ENCODE measurements at regions not wholly inside any gene's neighbourhood (a gene's known extent, or its start where the extent isn't known, plus 50 kb on each side); places are given as distances from the start of the nearest gene placed in this dataset.
"Not testable (repeated sequence)": the region's sequence is repeated elsewhere in the genome, so short reads cannot be mapped to it uniquely, and the experiment has no call there.

DNA sequence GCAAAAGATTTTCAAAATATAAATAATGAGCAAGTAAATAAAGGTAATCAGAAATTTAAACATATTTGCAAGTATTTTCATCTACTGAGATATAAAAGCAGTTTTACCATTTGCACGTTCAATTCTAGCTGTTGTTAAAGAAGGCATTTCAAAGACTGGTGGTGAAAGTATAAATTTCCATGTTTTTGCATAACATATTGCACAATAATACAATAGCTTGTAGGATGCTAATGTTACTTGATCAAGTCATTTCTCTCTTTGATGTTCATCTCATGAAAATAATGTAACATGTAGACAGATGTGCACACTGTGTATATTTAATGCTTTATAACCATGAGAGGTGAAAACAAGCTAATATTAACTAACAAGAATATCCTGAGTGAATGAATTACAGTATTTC is 651.9 kb downstream of the CDH9 start:
- no peak for DNase-seq

DNA sequence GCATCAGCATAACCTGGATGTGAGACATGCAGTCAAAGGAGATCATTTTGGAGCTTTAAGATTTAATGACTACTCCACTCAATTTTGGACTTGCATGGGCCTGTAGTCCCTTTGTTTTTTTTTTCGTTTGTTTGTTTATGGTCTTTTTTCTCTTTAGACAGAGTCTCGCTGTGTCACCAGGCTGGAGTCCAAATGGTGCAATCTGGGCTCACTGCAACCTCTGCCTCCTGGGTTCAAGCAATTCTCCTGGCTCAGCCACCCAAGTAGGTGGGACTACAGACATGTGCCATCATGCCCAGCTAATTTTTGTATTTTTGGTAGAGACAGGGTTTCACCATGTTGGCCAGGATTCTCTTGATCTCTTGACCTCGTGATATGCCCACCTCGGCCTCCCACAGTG is 673.8 kb downstream of the CDH9 start:
- not testable (repeated sequence) for DNase-seq

DNA sequence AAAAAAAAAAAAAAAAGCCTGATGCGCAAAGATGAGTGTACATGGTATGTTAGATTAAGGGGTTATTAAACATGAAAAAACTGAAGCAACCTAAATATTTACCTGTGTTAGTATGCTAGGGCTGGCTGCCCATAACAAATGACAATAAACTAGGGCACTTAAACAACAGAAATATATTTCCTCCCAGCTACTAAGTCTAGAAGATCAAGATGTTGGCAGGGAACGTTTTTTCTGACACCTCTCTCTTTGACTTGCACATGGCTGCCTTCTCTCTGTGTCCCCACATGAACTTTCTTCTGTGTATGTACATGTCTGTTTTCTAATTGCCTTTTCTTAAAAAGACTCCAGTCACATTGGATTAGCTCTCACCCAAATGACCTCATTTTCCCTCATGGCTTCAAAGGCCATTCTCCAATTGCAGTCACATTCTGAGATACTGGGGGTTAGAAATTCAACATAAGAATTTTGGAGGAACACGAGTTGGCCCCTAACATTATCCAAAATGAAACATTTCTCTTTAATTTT is 694.5 kb downstream of the CDH9 start:
- no peak for DNase-seq

DNA sequence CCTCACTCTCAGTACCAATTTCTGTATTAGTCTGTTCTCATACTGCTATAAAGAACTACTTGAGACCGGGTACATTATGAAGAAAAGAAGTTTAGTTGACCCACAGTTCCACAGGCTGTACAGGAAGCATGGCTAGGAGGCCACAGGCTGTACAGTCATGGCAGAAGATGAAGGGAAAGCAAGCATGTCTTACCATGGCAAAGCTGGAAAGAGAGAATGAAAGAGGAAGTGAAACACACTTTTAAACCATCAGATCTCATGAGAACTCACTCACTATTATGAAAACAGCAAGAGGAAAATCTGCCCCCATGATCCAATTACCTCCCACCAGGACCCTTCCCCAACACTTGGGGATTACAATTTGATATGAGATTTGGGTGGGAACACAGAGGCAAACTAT is 698.8 kb downstream of the CDH9 start:
- no peak for DNase-seq

DNA sequence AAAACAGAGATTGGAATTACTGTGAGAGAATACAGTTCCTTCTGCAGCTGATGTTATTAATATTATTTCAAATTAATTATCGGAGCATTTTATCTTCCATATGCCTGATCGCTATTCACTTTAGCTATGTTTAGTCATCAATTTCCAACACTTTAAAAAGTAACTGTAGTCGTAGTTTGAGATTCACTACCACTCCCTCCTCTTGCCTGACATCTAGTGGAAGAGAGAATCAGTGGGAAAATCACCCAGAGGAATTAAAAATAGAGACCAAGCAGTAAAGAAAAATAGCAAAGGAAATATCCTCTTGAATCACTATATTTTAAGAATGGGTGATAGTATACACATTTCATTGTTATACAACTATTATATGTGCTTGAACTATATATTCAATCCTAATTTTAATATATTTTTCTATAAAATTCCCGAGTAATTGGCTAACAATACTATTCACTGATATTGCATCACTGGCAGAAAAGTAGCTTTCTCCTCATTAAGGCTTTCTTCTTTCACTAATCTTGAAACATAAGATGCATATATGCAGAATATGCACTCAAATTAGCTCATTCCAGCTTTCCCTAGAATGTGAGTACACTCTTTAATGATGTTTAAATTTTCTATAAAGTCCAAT is 708.7 kb downstream of the CDH9 start:
- no peak for DNase-seq

DNA sequence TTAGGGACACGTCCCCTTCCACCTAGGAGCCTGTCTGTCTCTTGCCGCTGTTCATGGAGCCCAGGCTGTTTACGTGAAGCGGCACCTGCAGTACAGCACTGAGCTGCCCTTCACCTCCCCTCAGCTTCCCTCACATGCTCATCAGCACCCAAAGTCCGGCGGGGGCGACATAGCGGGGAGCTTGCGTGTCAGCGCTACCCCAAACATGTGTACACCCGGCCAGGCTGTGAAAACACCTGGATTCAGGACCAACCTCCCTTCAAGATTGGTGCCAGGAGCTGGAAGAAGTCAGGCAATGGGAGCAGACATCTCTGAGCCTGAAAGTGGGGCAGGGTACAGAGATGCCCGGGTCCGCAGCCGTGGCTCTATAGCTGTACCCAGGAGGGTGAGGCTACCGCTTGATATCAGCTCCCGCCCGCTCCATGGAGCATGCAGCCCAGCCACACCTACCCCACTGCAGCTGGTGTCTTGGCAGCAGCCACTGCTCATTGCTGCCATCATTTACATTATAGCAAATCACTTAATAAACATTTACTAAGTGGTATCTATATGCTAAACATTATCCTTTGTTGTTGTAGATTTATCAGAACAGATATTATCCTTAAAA is 712.1 kb downstream of the CDH9 start:
- DNase-seq: no peak

DNA sequence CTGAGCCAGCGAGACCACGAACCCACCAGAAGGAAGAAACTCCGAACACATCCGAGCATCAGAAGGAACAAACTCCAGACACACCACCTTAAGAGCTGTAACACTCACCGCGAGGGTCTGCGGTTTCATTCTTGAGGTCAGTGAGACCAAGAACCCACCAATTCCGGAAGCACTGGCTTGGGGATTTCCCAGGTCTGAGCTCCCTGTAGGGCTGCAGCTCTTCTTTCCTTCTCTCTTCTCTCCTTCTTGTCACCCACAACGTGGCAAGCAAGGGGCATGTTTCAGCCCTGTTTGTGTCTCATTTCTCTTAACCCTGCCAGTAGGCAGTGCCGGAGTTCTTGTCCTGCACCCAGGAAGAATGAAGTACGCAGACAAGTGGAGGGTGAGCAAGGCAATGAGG is 713.0 kb downstream of the CDH9 start:
- DNase-seq: not testable (repeated sequence)

DNA sequence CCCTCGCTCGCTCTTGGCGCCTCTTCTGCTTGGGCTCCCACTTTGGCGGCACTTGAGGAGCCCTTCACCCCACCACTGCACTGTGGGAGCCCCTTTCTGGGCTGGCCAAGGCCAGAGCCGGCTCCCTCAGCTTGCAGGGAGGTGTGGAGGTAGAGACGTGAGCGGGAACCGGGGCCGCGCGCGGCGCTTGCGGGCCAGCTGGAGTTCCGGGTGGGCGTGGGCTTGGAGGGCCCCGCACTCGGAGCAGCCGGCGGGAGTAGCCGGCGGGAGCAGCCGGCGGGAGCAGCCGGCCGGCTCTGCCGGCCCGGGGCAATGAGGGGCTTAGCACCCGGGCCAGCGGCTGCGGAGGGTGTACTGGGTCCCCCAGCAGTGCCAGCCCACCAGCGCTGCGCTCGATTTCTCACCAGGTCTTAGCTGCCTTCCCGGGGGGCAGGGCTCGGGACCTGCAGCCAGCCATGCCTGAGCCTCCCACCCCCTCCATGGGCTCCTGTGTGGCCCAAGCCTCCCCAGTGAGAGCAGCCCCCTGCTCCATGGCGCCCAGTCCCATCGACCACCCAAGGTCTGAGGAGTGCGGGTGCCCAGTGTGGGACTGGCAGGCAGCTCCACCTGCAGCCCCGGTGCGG is 714.0 kb downstream of the CDH9 start:
- not testable (repeated sequence) for DNase-seq

DNA sequence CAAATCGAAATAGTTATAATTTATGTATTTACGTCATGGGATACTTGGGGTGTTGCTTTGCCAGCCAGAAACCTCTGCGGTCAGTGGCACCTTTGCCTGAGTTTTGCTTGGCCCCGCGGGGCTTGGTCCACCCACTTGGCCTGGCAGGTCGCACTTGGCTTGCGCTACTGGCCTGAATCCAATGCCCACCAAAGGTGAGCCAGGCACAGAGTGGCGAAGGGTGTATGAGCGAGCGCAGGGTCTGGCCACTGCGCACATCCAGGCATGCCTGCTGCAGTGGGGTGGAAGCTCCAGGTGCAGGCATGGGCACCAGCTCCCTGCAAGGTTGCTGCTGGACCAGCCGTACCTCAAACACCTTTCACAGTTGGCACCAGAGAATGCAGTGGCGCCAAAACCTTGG is 714.6 kb downstream of the CDH9 start:
- DNase-seq: no peak

DNA sequence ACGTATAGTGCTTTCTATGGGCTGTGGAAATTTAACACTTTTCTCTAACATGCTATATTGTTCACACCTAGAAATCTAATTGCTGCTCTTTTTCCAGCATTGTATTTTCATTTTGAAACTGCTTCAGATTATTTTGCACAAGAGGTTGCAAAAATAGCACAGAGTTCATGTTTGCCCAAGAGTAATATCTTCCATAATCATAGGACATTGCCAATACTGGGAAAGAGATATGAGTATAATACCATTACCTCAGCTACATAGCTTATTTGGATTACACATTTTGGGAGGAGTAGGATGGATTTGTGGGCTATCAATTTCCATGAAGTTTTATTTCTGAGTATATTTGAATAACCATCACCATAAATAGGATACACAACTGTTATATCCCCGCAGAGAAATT is 717.1 kb downstream of the CDH9 start:
- no peak for DNase-seq

DNA sequence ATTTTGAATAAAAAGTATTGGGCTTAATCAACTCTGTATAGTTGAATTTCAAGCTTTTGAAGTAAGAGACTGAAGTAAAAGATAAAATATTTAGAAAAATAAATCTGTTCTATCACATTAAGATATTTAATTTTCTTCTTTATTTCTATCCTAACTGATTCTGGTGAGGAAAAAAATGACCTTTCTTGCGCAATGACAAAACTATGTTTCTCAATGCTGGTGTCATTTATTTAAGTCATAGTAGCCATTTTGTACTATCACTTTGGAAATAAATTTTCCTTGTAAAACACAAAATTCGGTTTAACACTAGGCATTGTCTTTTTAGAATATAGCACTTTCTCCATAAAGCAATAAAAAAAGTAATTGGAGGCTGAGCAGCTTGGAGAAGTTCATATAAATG is 728.0 kb downstream of the CDH9 start:
- DNase-seq: no peak

DNA sequence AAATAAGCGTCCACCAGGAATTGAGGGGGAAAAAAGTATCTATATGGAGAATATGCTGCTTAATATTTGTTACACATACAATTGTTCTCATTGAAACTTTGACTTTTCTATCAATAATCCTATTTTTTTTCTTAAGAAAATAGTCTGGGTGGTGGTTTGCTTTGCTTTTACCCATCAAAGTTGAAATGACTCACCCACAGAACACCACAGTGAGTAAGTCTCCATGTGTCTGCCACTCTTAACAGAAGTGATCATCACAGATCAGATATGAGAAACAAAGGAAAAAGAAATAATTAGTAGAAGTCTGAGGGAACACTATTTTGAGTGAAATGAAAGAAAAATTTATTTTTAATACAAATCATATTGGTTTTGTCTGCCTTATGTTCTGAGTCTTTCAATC is 742.8 kb downstream of the CDH9 start:
- DNase-seq: no peak

DNA sequence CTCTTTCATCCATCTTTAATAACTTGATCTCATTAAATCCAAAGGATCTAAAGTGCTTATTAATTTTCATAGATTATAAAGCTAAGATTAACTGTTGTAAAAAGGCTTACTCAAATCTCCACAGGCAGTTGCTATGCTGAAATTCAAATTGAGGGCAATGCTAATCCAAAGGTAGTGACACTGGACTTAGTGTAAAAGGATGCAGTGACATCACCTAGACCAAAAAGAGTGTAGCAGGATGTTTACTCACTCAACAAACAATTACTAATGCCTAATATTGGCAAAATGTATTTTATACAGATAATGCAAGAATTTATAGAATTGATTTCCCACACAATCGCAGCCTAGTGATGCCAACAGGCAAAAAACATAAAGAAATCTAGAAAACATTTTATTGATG is 756.2 kb downstream of the CDH9 start:
- no peak for DNase-seq

DNA sequence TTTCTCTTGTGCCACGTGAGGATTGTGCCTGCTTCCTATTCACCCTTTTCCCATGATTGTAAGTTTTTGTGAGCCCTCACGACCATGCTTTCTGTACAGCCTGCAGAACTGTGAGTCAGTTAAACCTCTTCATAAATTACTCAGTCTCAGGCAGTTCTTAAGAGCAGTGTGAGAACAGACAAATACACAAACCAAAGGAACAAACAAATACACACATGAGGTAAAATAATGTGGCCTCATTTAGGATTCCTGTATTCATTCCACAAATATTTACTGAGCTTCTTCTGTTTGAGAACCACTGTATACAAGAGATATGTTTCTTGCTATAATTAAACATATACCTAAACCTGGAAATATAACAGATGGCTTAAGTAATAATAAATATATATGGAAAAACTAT is 760.3 kb downstream of the CDH9 start:
- no peak for DNase-seq

DNA sequence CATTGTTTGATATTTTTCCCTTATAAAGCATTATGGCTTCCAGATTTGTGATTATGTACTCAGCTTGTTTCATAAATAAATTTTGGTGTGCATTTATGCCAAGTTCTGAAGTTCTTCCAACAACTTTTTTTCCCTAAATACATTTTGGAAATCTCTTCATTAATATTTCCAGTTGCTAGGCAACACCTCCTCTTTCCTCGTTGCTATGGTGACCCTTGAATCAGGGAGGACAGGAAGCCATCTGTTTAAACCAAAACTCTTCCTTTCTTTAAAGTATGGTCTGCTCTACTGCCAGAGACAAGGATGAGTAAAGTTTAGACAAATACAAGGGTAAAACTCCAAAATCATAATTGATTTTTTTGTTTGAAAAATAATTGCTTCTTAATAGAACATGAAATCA is 779.3 kb downstream of the CDH9 start:
- no peak for DNase-seq

DNA sequence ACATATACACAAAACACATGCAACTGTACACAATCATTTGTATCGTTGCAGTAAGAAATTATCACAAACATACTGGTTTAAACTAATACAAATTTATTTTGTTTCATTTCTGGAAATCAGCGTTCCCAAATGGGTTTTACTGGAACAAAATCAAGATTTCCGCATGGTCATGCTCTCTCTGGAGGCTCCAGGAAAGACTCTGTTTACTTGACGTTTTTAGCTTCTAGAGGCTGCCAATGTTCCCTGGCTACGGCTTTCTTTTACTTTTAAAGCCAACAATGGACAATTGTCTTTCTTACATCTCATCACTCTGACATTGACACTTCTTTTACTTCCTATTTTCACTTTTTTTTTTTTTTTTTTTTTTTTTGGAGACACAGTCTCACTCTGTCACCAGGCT is 793.1 kb downstream of the CDH9 start:
- DNase-seq: no peak

DNA sequence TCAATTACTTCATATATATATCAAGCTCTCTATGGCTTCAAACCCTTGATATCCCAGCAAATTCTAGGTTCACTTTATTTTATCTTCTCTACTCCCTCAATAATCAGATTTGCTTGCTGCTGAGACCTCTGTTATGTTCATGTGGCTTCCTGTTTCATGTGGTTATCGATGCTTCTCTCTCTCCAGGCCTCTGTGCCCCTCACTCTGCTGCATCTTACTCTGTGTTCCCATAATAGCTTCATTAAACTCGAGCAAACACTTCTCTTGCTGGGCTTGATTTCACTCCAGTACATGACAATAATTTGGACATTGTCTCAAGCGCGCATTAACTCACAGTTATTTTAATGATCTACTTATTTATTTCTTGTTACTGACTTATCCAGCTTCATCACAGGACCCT is 798.8 kb downstream of the CDH9 start:
- no peak for DNase-seq

DNA sequence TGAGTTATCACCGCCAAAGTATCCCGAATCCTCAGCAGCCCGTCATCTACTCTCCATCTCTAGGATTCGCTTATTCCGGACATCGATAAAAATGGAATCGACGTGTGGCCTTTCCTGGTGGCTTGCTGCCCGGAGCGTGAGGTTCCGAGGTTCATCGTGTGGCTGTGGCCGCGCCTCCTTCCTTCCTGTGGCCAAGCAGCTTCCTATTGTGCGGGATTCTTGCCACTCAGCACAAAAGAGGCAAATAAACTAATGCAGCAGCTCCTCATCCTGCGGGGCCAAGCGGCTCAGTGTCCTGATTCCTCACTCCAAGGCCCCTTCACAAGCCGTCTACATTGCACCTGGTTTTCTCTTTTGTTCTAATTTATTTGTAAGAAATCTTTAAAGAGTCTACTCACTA is 800.9 kb downstream of the CDH9 start:
- no peak for DNase-seq

DNA sequence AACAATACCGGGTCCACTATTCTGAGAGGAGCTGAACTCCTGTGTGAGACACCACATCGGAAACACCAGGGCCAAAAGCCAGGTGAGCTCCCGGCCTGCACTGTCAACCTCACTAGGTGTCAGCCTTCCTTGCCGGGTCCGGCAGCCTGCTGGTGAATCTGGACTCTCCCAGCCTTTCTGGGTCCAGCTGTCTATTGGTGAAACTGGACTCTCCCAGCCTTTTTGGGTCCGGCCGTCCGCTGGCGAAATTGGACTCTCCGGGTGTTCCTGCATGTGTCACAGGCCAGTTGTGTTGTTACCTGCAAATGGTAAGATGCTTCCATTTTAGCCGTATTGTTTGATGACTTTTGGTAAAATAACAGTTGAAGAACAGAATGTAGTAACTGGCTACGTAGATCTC is 801.5 kb downstream of the CDH9 start:
- DNase-seq: no peak

DNA sequence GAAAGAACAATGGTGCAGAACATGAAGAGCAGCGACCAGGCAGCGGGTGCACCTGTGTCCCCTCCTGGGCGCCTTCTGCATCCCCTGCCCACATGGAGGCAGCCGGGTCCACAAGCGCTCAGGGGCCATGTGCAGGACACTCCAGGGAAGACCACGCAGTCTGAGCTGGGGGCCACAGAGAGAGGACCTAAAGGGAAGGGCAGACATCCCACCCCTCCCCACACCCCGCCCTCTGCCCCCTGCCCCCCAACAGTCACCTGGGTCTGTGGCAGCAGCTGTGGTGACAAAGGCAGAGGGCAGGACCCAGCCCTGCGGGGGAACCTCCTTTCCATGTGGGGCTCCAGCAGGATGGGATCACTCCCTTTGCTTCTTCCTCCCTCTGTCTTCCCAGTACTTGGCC is 805.7 kb downstream of the CDH9 start:
- DNase-seq: no peak

DNA sequence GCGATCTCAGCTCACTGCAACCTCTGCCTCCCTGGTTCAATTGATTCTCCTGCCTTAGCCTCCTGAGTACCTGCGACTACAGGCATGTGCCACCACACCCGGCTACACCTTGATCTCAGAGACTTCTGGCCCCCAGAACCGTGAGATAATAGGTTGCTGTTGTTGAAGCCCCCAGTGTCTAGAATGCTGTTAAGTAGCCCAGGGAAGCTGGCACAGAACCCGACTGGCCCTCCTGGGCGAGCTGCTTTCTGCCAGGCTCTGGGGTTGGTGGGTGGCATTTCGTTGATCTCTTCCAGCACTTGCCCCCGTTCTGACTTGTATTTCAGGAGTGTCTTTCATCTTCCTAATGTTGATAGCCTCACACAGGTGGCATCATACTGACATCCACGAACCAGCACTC is 807.1 kb downstream of the CDH9 start:
- DNase-seq: no peak

DNA sequence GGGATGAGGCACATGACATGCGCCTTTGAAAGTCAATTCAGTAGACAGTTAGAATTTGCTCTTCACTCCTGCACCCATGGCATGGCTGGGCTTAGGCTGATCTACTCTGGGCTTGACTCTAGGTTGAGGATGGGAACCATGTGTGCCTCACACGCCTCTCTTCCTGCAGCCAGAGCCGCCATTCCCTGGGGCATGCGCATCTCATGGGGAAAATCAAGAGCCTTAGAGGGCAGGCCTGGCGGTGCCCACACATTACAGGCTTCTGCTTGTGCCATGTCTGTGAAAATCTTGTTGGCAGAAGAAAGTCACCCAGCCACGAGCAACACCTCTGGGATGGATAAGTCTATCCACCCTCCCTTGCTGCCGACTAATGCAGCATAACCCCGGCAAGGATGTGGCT is 808.5 kb downstream of the CDH9 start:
- no peak for DNase-seq

DNA sequence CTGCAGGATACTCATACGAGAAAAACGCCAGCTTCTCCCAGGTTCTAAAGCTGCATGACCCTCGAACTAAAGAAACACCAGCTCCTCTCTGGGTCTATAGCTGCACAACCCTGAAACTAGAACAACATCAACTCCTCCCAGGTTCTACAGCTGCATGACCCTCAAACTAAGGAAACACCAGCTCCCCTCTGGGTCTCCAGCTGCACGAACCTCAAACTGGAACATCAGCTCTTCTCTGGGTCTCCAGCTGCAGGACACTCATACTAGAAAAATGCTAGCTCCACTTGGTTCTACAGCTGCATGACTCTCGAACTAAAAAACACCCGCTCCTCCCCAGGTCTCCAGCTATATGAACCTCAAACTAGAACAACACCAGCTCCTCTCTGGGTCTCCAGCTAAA is 811.1 kb downstream of the CDH9 start:
- DNase-seq: no peak

DNA sequence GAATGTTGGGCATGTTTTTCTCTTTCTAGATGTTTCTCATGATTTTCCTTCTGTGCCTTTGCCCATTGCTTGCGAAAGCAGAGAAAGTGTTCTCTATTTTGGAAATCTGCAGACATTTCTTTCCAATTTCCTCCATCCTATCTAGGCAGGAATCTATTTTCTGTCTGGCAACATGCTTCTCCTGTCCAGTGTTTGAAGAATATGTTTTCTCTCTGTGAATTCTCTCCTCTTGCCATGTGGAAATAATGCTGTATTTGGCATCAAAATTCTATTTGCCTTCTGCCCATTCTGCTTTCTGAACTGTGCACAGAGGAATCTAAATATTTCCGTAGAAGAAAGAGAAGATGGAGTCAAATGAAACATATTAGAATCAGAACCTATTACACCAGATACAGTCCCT is 833.3 kb downstream of the CDH9 start:
- DNase-seq: no peak
